ENCODE measurements at regions not wholly inside any gene's neighbourhood (a gene's known extent, or its start where the extent isn't known, plus 50 kb on each side); places are given as distances from the start of the nearest gene placed in this dataset.

DNA sequence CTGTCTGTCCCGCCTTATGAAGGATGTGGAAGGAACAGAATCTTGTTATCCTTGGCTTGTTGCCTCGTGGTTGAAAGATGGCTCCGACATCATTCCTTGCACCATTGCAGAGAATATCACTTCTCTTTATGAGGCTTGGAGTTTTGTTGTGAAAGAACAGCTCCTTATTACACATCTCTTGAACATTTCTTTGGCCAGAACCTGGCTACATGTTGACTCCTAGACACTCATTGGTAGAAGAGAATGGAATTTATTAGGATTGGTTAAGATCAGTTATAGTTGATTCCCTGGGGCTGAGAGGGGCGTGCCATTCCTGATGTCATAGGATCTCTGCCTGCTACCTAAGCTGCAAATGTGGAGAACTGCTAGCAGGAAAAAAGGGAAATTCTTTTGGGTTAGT is 180.5 kb upstream of the CTBP2 start:
- TF ChIP-seq, protein P1, sequence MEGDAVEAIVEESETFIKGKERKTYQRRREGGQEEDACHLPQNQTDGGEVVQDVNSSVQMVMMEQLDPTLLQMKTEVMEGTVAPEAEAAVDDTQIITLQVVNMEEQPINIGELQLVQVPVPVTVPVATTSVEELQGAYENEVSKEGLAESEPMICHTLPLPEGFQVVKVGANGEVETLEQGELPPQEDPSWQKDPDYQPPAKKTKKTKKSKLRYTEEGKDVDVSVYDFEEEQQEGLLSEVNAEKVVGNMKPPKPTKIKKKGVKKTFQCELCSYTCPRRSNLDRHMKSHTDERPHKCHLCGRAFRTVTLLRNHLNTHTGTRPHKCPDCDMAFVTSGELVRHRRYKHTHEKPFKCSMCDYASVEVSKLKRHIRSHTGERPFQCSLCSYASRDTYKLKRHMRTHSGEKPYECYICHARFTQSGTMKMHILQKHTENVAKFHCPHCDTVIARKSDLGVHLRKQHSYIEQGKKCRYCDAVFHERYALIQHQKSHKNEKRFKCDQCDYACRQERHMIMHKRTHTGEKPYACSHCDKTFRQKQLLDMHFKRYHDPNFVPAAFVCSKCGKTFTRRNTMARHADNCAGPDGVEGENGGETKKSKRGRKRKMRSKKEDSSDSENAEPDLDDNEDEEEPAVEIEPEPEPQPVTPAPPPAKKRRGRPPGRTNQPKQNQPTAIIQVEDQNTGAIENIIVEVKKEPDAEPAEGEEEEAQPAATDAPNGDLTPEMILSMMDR (IDR thresholded peaks at IDR 0.05; ENCODE audit: control insufficient read depth, insufficient read depth, low read depth, low read length, missing control alignments) = no peak
- H3K4me3 ChIP-seq (ENCODE audit: control insufficient read depth, low read depth, low read length) = no peak overlapping the region
- DNase-seq (ENCODE audit: low read depth) = peak; percentile 10

DNA sequence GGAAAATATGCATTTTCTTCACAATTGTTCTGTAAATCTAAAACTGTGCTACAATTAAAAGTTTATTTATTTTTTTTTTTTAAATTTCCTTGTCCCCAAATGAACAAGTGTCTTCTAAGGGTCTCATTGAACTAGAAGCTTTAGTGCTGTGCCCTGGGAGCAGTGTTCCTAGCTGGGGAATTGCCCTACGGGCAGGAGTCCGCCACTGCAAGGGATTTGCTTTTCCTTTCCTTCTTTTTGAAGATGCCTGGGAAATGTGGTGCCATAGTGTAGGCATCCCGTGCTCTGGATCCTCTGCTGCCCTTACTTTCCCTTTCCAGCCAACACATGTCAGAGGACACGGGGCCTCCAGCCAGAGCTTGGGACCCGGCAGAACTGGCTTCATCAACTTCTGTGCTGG is 177.1 kb upstream of the CTBP2 start:
- TF ChIP-seq, protein P1 (IDR thresholded peaks at IDR 0.05; ENCODE audit: control insufficient read depth, insufficient read depth, low read depth, low read length, missing control alignments) = no peak
- no peak overlapping the region for H3K4me3 ChIP-seq (ENCODE audit: control insufficient read depth, low read depth, low read length)
- DNase-seq (ENCODE audit: low read depth) = no peak

DNA sequence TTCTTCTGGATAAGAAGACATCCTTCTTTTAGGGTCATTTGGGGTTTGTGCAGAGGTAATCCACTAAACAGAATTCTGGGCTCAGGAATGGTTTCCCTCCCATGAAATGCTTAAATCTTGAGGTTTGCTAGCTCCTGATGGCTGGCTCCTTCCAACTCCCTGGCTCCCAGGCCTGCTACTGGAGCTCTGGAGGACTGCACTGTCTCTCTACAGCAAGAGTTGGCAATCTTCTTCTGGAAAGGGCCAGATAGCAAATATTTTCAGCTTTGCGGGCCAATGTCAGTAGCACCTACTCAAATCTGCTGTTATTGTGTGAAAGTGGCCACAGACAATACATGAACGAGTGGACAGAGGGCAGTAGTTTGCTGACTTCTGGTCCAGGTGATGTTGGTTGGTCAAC is 174.2 kb upstream of the CTBP2 start:
- TF ChIP-seq, protein P1 (IDR thresholded peaks at IDR 0.05; ENCODE audit: control insufficient read depth, insufficient read depth, low read depth, low read length, missing control alignments) = no peak
- no peak overlapping the region for H3K4me3 ChIP-seq (ENCODE audit: control insufficient read depth, low read depth, low read length)
- DNase-seq (ENCODE audit: low read depth) = no peak

DNA sequence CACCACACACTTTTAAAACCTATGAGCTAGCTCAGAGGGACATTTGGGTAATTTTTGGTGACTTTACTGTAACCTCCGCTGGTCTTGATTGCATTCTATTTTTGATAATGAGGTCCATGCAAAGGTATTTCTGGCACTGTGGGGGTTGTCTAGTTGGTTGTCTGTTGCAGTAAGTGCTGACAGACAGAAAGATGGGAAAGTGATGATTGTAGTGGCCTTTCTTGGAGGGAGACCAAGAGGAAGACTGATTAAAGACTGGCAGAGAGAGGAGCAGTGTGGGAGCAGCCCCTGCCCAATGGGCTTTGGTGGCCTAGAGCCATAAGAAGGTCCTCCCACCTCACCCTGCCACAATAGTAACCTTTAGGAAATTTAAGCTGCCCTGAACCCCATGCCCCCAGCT is 173.4 kb upstream of the CTBP2 start:
- DNase-seq (ENCODE audit: low read depth) = no peak
- TF ChIP-seq, protein P1 (IDR thresholded peaks at IDR 0.05; ENCODE audit: control insufficient read depth, insufficient read depth, low read depth, low read length, missing control alignments) = no peak

GRCh38 chr10:125333209-125333591 is 172.8 kb upstream of the CTBP2 start:
- TF ChIP-seq, protein P1 (IDR thresholded peaks at IDR 0.05; ENCODE audit: control insufficient read depth, insufficient read depth, low read depth, low read length, missing control alignments) = no peak
- no peak overlapping the region for H3K4me3 ChIP-seq (ENCODE audit: control insufficient read depth, low read depth, low read length)
- no peak for DNase-seq (ENCODE audit: low read depth)

More for the DNA sequence above, 173.4 kb upstream of the CTBP2 start:
- H3K4me3 ChIP-seq (ENCODE audit: control insufficient read depth, low read depth, low read length) = no peak overlapping the region

DNA sequence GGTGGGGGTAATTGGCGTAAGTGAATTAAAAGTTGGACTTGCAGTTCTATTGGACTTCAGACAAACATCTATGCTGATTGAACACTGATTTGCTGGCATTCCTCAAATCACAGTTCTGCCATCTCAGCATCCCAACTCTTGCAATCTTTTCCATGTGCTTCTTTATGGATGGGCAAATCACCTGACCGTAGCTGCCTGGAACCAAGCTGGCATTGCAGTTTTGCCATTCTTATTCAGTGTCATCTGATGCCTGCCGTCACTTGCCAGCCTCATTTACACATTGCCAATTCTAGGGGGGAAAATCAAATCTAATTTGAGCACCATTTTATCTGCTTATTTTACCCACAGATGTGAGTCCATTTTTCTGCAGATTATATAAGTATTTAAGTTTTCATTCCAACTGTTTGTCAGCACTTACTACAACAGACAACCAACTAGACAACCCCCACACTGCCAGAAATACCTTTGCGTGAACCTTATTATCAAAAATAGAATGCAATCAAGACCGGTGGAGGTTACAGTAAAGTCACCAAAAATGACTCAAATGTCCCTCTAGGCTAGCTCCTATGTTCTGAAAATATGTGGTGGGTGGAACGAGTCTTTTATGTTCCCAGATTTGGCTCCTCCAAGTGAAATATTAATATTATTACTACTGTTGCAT is 172.3 kb upstream of the CTBP2 start:
- TF ChIP-seq, protein P1 (IDR thresholded peaks at IDR 0.05; ENCODE audit: control insufficient read depth, insufficient read depth, low read depth, low read length, missing control alignments) = no peak
- H3K4me3 ChIP-seq (ENCODE audit: control insufficient read depth, low read depth, low read length) = no peak overlapping the region
- DNase-seq (ENCODE audit: low read depth) = no peak

Measured in AG09309 (cell line).